HG02588 (cell line): ENCODE measurements at regions not wholly inside any gene's neighbourhood (a gene's known extent, or its start where the extent isn't known, plus 50 kb on each side); places are given as distances from the start of the nearest gene placed in this dataset.

Experiments used
- ATAC-seq: cut with Tn5 transposase; IDR thresholded peaks from one replicate; pipeline ENCODE4 v1.9.1; 2021; ENCODE audit warnings: mild to moderate bottlenecking, moderate library complexity; ENCODE audit not compliant: unreplicated experiment

DNA sequence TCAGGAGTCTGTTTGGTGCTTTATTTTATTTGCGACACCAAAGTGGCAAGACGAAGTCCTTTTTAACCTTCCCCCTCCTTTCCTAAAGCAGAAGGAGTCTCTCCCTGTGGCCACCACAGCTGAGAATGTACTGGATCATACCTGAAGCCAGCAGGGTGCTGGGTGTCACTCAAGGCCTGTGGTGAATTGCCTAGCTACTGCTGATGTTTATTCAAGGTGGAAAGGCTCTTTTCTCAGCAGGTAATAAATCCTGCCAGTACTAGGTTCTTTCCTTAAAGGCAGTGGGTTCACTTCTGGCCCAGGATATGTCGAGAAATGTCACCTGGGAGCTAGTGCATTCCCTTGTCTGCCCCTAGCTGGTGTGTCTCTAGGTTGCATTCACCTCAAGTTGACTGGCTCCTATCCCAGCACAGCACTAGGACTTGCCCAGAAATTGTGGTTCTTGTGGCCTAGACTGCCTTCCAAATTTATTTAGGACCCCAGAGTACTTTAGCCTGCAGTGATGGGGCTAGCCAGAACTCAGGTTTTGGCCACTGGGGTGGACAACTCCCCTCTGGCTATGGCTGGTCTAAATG lies 60.8 kb upstream of the FAM3C start:
- ATAC-seq = no peak

DNA sequence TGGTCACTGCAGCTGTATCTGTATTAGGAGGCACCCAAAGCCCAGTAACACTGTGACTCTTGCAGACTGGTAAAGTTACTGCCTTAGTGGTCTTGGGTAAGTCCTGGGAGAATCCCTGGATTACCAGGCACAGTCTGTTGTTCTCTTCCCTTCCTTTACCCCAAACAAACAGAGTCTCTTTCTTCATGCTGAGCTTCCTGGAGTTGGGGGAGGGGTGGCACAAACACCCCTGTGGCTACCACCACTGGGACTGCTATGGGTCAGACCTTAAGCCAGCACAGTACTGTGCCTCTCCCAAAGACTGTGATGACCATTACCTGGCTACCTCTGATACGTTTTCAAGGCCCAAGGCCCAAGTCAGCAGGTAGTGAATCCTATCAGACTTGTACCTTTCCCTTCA lies 59.9 kb upstream of the FAM3C start:
- ATAC-seq = no peak

- no peak for ATAC-seq
Measured at GRCh38 chr7:121452389-121452788, 56.3 kb upstream of the FAM3C start.

- no peak for ATAC-seq
Measured at GRCh38 chr7:121451367-121452094, 55.4 kb upstream of the FAM3C start.

DNA sequence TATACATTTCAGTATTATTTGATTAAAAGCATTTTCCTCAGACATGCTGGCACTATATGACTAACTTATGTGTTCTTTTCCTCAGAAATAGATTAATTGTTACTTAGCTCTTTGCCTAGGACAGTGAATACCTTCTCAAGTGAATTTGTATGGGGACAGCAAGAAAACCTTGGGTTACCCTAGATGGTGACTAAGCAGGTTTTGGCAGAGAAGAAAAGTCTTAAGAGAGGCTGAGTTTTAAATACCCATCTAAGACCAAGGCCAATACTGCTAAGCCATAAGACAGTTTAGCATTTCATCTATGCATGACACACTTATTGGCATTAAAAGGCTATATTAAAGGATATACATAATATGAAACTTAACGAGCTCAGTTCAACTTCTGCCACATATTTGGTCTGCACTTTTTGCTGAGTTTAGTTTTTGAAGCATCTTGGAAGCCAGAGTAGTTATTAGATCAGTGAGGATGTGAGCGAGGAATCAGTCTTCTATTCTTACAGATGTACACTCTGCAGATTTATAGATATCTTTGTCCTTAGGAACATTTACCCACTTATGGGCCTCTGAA lies 54.6 kb upstream of the FAM3C start:
- no peak for ATAC-seq

- ATAC-seq = no peak
Measured at GRCh38 chr7:121449735-121450240, 53.7 kb upstream of the FAM3C start.

DNA sequence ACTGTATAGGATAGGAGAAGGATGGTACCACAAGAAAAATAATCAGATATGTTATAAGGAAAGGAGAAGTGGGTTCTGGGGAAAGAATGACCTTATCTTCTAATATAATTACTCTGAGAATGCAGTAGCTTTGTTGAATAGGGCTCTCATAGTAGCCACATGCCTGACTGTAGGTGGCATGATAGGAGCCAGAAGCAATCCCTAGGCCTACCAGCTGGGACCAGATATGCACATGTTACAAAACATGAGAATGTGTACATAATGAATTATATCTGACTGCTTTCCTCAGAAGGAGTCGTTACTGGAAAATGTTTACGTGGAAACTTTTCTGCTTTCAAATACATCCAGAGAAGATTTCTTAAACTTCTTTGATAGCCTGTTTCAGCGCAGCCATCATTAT lies 53.2 kb upstream of the FAM3C start:
- no peak for ATAC-seq

- ATAC-seq = no peak
Measured at GRCh38 chr7:121448429-121448828, 52.3 kb upstream of the FAM3C start.

- ATAC-seq = no peak
Measured at GRCh38 chr7:121447911-121448300, 51.8 kb upstream of the FAM3C start.

DNA sequence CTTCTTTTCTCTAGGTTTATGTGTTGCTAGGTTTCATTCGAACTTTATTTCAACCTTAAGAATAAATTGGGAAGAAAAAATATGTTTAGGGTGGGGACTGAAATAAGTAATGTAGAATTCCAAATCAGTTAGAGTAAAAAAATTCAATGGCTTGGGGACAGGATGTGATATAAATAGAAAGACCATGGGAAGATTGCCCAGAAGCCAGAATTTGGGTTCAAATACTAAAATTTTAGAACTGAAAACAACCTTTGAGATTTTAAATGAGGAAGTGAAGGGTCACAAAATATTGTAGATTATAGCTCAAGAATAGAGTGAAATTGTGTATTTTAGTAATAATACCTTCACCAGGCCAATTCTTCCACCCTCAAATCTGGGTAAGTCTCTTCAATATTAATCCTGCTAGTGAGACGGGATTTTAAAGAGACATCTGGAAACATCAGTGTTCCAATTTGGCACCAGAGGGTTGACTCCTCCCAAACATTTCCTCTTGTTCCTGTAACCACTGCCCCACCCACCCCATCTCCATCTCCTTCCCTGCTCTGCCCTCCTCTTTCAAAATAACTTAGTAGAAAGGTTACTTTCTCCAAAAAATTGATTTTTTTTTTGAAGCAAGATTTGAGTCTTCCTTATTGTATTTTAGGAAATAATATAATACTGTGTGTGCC lies 51.3 kb upstream of the FAM3C start:
- ATAC-seq = no peak

DNA sequence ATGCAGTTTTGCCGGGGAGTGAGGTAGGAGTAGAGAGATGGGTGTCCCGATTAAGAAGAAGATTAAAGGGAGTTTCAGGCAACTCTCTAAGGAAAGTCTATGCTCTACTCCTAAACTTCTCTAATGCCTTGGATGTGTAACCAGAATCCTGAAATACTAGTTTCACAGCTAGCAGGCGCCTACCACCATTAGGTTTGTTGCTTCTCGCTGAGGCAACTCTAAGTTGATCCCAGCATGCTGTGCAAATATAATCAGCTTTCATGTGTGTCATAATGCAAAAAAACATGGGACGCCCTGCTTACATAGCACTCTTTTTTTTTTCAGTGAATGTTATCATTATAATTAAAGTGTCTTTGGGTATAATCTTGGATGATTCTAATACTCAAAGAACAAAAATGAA lies 50.4 kb upstream of the FAM3C start:
- no peak for ATAC-seq
